SK-N-SH treated with all-trans-retinoic acid at 6 μM for 48 hours (cell line): ENCODE measurements at regions not wholly inside any gene's neighbourhood (a gene's known extent, or its start where the extent isn't known, plus 50 kb on each side); places are given as distances from the start of the nearest gene placed in this dataset.

Experiments
- ATAC-seq: fragments of 200-7000 bp; cut with Tn5 transposase; 3 replicates; pipeline ENCODE4 v1.9.1; 2020; ENCODE audit warnings: mild to moderate bottlenecking, moderate library complexity
- BACH2 ChIP-seq: fragments of 250-450 bp; sonication (Bioruptor Pico); IDR thresholded peaks from 2 replicates; pipeline ENCODE4 v1.9.0; 2021; ENCODE audit warnings: mild to moderate bottlenecking, borderline replicate concordance
- CSDC2 ChIP-seq: fragments of 250-450 bp; sonication (Bioruptor Pico); IDR thresholded peaks from 2 replicates; pipeline ENCODE4 v1.5.0; 2020; ENCODE audit warnings: mild to moderate bottlenecking, moderate library complexity
- ESRRG ChIP-seq: fragments of 250-450 bp; sonication (Bioruptor Pico); IDR thresholded peaks from 2 replicates; pipeline ENCODE4 v1.6.1; 2021; ENCODE audit warnings: mild to moderate bottlenecking
- GLIS3 ChIP-seq: fragments of 250-450 bp; sonication (Bioruptor Pico); IDR thresholded peaks from 2 replicates; pipeline ENCODE4 v1.5.0; 2020; ENCODE audit warnings: mild to moderate bottlenecking, moderate library complexity
- ISL1 ChIP-seq: fragments of 250-450 bp; sonication (Bioruptor Pico); IDR thresholded peaks from 2 replicates; pipeline ENCODE4 v2.1.2; 2022; ENCODE audit warnings: mild to moderate bottlenecking, moderate library complexity
- OSR1 ChIP-seq: fragments of 250-450 bp; sonication (Bioruptor Pico); IDR thresholded peaks from 2 replicates; pipeline ENCODE4 v1.8.0; 2022; ENCODE audit warnings: moderate library complexity, mild to moderate bottlenecking, inconsistent platforms
- PATZ1 ChIP-seq: fragments of 250-450 bp; sonication (Bioruptor Pico); IDR thresholded peaks from 2 replicates; pipeline ENCODE4 v1.8.0; 2020; ENCODE audit warnings: mild to moderate bottlenecking, moderate library complexity, borderline replicate concordance
- RARB ChIP-seq: fragments of 250-450 bp; sonication (Bioruptor Pico); IDR thresholded peaks from 2 replicates; pipeline ENCODE4 v1.8.0; 2021; ENCODE audit warnings: mild to moderate bottlenecking, moderate library complexity
- SNAI2 ChIP-seq: fragments of 250-450 bp; sonication (Bioruptor Pico); IDR thresholded peaks from 2 replicates; pipeline ENCODE4 v1.5.0; 2020; ENCODE audit warnings: mild to moderate bottlenecking, moderate library complexity
- ZC3H10 ChIP-seq: fragments of 250-450 bp; sonication (Bioruptor Pico); IDR thresholded peaks from 2 replicates; pipeline ENCODE4 v1.5.1; 2021; ENCODE audit warnings: mild to moderate bottlenecking, moderate library complexity
- ZFP3 ChIP-seq: fragments of 250-450 bp; sonication (Bioruptor Pico); IDR thresholded peaks from 2 replicates; pipeline ENCODE4 v1.5.0; 2020; ENCODE audit warnings: mild to moderate bottlenecking, moderate library complexity
- ZNF70 ChIP-seq: fragments of 450-650 bp; formaldehyde crosslinking; IDR thresholded peaks from 2 replicates; pipeline ENCODE4 v1.5.0; 2020; ENCODE audit warnings: mild to moderate bottlenecking, moderate library complexity
- ZNF8 ChIP-seq: fragments of 450-650 bp; formaldehyde crosslinking; IDR thresholded peaks from 2 replicates; pipeline ENCODE4 v1.5.0; 2020; ENCODE audit warnings: mild to moderate bottlenecking, moderate library complexity
- TF ChIP-seq, protein P1 (sequence below): fragments of 250-450 bp; sonication (Bioruptor Pico); IDR thresholded peaks from 2 replicates; pipeline ENCODE4 v1.5.1; 2020; ENCODE audit warnings: low read depth, mild to moderate bottlenecking, moderate library complexity
- TF ChIP-seq, protein P2 (sequence below): fragments of 250-450 bp; sonication (Bioruptor Pico); IDR thresholded peaks from 2 replicates; pipeline ENCODE4 v1.5.0; 2020; ENCODE audit warnings: mild to moderate bottlenecking, moderate library complexity
- TF ChIP-seq, protein P3 (sequence below): fragments of 250-450 bp; sonication (Bioruptor Pico); IDR thresholded peaks from 2 replicates; pipeline ENCODE4 v1.8.0; 2021; ENCODE audit warnings: low read depth, mild to moderate bottlenecking, moderate library complexity, borderline replicate concordance
- TF ChIP-seq, protein P4 (sequence below): fragments of 250-450 bp; sonication (Bioruptor Pico); IDR thresholded peaks from 2 replicates; pipeline ENCODE4 v1.5.1; 2021; ENCODE audit warnings: mild to moderate bottlenecking, moderate library complexity

GRCh38 chr18:22069916-22070315, 99.5 kb upstream of the GATA6 start:
- ATAC-seq = no peak
- TF ChIP-seq, protein P1, sequence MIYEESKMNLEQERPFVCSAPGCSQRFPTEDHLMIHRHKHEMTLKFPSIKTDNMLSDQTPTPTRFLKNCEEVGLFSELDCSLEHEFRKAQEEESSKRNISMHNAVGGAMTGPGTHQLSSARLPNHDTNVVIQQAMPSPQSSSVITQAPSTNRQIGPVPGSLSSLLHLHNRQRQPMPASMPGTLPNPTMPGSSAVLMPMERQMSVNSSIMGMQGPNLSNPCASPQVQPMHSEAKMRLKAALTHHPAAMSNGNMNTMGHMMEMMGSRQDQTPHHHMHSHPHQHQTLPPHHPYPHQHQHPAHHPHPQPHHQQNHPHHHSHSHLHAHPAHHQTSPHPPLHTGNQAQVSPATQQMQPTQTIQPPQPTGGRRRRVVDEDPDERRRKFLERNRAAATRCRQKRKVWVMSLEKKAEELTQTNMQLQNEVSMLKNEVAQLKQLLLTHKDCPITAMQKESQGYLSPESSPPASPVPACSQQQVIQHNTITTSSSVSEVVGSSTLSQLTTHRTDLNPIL (CRISPR knock-in tag) = no peak
- TF ChIP-seq GLIS3 (CRISPR knock-in tag) = no peak
- TF ChIP-seq RARB (CRISPR knock-in tag) = no peak
- TF ChIP-seq SNAI2 (CRISPR knock-in tag) = no peak
- TF ChIP-seq, protein P2, sequence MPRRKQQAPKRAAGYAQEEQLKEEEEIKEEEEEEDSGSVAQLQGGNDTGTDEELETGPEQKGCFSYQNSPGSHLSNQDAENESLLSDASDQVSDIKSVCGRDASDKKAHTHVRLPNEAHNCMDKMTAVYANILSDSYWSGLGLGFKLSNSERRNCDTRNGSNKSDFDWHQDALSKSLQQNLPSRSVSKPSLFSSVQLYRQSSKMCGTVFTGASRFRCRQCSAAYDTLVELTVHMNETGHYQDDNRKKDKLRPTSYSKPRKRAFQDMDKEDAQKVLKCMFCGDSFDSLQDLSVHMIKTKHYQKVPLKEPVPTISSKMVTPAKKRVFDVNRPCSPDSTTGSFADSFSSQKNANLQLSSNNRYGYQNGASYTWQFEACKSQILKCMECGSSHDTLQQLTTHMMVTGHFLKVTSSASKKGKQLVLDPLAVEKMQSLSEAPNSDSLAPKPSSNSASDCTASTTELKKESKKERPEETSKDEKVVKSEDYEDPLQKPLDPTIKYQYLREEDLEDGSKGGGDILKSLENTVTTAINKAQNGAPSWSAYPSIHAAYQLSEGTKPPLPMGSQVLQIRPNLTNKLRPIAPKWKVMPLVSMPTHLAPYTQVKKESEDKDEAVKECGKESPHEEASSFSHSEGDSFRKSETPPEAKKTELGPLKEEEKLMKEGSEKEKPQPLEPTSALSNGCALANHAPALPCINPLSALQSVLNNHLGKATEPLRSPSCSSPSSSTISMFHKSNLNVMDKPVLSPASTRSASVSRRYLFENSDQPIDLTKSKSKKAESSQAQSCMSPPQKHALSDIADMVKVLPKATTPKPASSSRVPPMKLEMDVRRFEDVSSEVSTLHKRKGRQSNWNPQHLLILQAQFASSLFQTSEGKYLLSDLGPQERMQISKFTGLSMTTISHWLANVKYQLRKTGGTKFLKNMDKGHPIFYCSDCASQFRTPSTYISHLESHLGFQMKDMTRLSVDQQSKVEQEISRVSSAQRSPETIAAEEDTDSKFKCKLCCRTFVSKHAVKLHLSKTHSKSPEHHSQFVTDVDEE (CRISPR knock-in tag) = no peak
- TF ChIP-seq ZNF8 (CRISPR knock-in tag) = no peak
- no peak for TF ChIP-seq ESRRG (CRISPR knock-in tag)
- TF ChIP-seq CSDC2 (CRISPR knock-in tag) = no peak
- TF ChIP-seq, protein P3, sequence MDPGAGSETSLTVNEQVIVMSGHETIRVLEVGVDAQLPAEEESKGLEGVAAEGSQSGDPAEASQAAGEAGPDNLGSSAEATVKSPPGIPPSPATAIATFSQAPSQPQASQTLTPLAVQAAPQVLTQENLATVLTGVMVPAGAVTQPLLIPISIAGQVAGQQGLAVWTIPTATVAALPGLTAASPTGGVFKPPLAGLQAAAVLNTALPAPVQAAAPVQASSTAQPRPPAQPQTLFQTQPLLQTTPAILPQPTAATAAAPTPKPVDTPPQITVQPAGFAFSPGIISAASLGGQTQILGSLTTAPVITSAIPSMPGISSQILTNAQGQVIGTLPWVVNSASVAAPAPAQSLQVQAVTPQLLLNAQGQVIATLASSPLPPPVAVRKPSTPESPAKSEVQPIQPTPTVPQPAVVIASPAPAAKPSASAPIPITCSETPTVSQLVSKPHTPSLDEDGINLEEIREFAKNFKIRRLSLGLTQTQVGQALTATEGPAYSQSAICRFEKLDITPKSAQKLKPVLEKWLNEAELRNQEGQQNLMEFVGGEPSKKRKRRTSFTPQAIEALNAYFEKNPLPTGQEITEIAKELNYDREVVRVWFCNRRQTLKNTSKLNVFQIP (CRISPR knock-in tag) = no peak
- no peak for TF ChIP-seq PATZ1
- no peak for TF ChIP-seq ZFP3
- no peak for TF ChIP-seq ISL1 (CRISPR knock-in tag)

DNA sequence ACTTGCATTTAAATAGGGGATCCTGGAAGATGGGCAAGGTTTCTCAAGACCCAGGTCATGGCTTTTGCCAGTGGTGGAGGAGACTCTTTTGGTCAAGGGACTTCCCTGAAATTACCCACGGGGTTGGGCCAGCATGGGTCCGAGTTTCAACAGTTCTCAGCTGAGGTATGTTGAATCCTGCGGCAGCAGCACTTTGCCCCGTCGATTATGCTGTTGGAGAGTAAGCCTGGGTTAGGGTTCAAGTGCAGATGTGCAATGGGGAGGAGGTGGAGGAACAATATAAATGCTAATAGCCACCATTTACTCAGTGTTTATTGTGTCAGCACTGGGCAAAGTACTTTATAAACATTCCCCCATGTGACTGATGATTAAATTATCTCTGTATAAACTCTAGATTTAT, 96.0 kb upstream of the GATA6 start:
- TF ChIP-seq BACH2 (CRISPR knock-in tag) (no peak), ZC3H10 (CRISPR knock-in tag) (no peak), GLIS3 (CRISPR knock-in tag) (no peak), ZNF70 (CRISPR knock-in tag) (no peak), RARB (CRISPR knock-in tag) (no peak), OSR1 (CRISPR knock-in tag) (no peak), ESRRG (CRISPR knock-in tag) (no peak)
- TF ChIP-seq, protein P4, sequence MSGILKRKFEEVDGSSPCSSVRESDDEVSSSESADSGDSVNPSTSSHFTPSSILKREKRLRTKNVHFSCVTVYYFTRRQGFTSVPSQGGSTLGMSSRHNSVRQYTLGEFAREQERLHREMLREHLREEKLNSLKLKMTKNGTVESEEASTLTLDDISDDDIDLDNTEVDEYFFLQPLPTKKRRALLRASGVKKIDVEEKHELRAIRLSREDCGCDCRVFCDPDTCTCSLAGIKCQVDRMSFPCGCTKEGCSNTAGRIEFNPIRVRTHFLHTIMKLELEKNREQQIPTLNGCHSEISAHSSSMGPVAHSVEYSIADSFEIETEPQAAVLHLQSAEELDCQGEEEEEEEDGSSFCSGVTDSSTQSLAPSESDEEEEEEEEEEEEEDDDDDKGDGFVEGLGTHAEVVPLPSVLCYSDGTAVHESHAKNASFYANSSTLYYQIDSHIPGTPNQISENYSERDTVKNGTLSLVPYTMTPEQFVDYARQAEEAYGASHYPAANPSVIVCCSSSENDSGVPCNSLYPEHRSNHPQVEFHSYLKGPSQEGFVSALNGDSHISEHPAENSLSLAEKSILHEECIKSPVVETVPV = no peak
- TF ChIP-seq, protein P2 (CRISPR knock-in tag) = no peak
- no peak for ATAC-seq
